SU-DHL-6 (cell line): ENCODE measurements at regions not wholly inside any gene's neighbourhood (a gene's known extent, or its start where the extent isn't known, plus 50 kb on each side); places are given as distances from the start of the nearest gene placed in this dataset.

Experiments
- CTCF ChIP-seq: fragments of 200-600 bp; sonication (generic); IDR thresholded peaks from one replicate; pipeline ENCODE4 v1.5.1; 2017; ENCODE audit warnings: antibody characterized with exemption, mild to moderate bottlenecking, low read length, moderate library complexity; ENCODE audit not compliant: insufficient read depth, poor library complexity, severe bottlenecking
- EZH2phosphoT487 ChIP-seq: fragments of 200-600 bp; sonication (generic), shearing (Covaris generic); conservative IDR thresholded peaks from 2 replicates; pipeline ENCODE4 v1.6.1; 2018; ENCODE audit warnings: mild to moderate bottlenecking, antibody characterized with exemption, low read length, moderate library complexity, mixed read lengths

- TF ChIP-seq CTCF: no peak
- no peak for TF ChIP-seq EZH2phosphoT487
Observed at GRCh38 chr19:30935146-30935545, 414.1 kb downstream of the TSHZ3 start.
